ENCODE measurements at regions not wholly inside any gene's neighbourhood (a gene's known extent, or its start where the extent isn't known, plus 50 kb on each side); places are given as distances from the start of the nearest gene placed in this dataset.

DNA sequence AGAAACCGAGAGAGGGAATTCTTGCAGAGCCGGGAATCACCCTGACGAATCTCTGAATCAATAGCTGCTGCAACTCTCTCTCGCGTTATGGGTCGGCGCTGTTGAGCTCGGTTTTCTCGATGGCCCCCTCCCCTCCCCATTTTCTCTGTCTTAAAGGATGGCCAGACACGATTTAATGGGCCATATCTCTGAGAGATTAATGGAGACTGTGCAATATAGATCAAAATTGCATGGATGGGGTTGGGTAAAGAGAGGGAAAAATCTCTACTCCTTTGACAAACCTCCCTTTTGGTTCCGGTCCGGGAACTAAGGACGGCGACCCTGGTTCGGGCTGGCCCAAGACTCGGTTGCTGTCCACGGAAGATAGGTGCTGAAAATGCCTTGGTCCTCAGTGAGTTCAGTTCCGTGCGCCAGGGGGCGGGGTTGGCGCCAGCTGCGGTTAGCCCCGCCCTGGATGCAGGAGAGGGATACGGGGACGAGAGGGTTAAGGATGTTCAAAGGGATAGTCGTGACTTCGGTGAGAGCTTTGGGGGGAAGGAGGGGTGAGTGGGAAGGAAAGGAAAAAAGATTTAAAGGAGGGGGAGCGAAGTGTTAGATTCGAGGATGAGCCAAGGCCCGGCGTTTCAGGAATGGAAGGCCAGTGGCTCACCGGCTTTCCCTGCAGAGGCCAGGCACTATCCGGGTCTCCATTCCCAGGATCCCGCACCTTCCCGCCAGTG lies 103.6 kb upstream of the HSD17B12 start:
- TF ChIP-seq POLR2AphosphoS5 (IDR thresholded peaks at IDR 0.05; ENCODE audit: borderline replicate concordance, low read depth, low read length) (no peak), EZH2 (IDR thresholded peaks at IDR 0.05) (no peak)
